ENCODE measurements at regions not wholly inside any gene's neighbourhood (a gene's known extent, or its start where the extent isn't known, plus 50 kb on each side); places are given as distances from the start of the nearest gene placed in this dataset.
A peak's percentile ranks its signal among the peaks of the same experiment; 100 is the strongest.

DNA sequence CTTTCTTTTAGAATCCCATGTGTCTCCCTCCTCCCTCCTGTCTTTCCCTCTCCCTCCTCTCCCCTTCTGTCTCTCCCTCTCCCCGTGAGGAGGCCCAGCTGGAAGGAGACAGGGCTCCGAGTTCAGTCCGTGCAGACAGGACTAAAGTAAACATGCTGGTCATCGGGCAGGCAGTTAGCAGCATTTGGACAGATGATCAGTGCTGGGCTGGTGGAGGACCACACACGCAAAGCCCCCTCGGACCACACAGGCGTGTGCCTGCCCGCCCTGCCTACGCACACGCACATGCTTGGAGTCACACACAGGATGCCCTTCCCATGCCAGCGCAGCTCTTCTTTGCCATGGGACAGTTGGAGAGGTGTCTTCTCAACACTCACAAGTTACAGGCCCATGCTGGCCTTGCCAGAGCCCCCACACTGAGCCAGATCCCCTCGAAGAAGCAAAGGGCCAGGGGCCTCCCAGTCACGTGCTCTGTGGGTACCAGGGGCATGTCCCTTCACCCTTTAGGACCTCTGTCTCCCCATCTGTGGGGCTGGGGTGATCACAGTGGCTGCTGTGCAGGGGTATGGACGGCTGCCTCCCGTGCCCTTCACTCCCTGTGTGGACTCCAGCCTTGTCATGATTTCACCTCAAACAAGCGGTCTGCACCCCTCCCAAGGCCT lies 215.7 kb upstream of the FOXF1 start:
- peak; percentile 73 for DNase-seq

DNA sequence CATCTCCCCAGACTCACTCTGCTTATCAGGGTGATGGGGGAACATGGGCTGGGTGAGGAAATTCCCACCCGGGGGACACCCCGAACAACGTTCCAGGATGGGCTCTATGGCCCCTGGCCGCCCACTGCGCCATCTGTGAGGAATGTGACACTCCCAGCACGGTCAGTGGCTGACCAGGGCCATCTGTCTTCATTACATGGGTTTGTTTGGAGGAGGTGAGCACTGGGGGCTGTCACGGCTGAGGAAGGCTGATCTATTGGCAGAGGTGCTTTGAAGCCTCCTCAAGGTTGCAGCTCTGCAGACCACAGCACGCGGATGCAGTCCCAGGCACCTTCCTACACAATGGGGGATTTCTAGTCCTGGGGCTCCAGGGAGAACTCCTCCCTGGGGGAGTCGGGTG lies 214.1 kb upstream of the FOXF1 start:
- DNase-seq: no peak

- no peak for DNase-seq
Measured at GRCh38 chr16:86297391-86297790, 212.9 kb upstream of the FOXF1 start.

- no peak for DNase-seq
Measured at GRCh38 chr16:86297866-86298757, 212.2 kb upstream of the FOXF1 start.

GRCh38 chr16:86298758-86299134 lies 211.6 kb upstream of the FOXF1 start:
- DNase-seq: no peak

DNA sequence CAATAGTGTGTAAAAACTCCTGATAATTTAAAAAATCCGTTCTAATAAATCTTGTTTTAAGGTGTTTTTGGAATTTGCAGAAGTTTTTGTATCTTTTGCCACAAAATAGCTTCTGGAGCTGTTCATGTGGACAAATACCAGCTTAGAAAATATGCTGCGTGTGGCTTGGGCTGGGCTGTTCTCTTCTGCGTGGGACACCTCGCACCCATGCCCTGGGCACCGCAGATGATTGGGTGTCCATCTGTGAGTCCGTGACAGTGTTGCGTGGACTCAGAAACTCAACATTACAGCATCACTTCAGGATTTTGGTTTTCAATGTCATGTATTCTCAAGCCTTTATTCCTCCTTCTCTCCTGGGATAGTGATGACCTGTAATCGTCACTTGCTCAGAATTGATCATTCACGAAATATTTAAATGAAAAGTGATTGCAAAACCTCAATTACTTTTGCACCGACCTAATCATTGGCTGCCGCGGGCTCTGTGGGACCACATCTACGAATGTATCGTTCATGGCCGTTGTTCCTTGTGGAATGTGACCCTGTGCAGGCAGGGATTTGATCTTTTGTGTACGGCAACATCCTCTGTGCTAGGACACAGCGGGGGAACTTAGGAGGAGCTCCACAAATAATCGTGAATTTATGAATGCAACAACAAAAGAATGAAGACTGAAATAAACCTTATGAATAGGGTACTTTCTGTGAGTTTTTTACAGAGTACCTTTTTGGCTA lies 210.3 kb upstream of the FOXF1 start:
- DNase-seq: no peak

- DNase-seq: no peak
Measured at GRCh38 chr16:86300746-86301481, 209.4 kb upstream of the FOXF1 start.

DNA sequence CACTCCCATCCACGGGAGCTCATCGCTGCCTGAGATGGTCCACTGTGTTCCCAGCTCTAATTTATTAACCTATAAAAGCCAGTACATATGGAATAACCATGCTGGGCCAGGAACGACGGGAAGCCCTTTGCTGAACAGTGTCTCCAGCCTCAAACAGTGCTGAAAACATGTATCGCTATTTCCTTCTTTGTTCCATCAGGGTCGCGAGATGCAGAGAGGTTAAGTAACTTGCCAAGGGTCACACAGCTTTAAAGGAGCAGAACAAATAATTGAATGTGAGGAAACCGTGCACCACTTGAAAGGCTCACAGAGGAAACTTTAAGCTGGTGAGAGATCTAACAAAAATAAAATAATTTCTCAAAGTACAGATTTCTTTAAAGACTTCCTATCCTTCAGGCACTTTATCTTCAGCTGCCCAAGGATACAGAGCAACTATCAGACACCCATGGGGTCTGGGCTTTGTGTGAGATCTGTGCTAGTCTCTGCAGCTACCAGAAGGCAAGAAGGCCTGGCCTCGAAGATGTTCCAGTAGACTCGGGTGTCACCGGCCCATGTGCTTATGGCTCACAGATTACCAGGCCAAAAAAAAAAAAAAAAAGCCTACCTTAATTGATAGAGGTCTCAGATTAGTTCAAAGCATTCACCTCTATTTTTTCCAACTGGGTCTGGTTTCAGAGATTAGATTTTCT lies 207.8 kb upstream of the FOXF1 start:
- DNase-seq: no peak

- no peak for DNase-seq
Measured at GRCh38 chr16:86303787-86304678, 206.3 kb upstream of the FOXF1 start.

DNA sequence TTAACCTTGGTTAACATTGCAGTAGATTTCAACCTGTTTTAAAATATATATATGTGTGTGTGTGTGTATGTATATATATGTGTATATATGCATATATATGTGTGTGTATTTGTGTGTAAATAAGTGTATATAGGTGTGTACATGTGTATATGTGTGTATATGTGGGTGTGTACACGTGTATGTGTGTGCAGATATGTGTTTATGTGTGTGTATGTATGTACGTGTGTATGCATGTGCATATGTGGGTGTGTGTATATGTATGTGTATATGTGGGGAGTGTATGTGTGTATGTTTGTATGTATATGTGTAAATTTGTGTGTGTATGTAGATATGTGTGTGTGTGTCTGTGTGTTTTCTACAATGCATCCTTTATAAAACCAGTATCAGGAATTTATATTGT lies 205.5 kb upstream of the FOXF1 start:
- no peak for DNase-seq

GRCh38 chr16:86305440-86305839 lies 204.9 kb upstream of the FOXF1 start:
- no peak for DNase-seq

DNA sequence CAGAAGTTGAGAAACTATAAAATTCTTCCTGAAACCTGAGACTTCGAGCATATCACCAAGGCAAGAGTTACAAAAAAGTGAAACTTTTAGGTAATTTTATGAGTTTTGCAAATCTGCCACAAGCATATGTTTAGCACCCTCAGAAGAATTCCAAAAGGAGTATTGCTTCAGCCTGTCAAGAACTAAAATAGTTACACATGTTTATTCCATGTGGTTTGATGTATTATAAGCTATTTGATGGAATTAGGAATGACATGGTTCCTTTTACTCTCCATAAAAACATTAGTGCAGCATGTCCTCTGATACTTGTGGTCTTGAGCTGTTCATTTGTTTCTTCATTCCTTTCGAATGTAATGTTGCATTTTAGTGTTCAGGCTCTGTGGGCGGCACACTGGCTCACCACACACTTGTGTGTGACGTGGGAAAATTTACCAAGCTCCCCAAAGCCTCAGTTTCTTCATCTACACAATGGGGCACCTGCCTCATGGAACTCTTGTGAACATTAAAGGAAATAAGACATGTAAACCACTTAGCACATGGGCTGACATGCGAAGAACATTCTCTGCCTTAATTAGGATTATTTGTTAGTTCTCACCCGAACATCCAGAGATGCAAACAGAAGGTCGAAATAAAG lies 204.2 kb upstream of the FOXF1 start:
- no peak for DNase-seq

DNA sequence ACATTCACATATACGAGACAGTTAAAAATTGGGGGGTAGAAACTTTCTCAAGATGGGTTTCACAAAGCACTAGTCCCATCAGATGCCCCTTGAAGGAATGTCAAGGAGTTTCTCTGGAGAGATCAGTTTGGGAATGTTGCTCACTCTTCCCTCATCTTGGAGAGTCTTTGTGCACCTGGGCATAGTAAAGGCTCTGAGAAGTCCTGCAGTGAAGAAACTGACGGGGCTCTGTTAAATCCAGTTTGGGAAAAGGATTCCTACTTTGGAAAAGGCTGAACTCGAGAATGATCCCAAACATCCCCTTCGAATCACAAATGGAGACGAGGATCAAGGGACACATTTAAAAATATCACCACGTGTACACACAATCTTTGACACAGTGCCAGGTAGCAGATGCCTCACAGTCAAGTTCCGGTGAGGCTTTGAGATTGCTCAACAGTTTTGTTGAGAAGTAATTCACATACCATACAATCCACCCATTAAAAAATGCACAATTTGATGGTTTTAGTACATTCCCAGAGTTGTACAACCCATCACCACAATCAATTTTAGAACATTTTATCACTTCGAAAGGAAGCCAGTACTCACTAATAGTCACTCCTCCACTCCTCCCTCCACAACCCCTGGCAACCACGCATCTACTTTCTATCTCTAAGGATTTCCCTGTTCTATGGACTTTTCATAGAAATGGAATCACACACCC lies 203.4 kb upstream of the FOXF1 start:
- no peak for DNase-seq

GRCh38 chr16:86307514-86307903 lies 202.8 kb upstream of the FOXF1 start:
- no peak for DNase-seq

DNA sequence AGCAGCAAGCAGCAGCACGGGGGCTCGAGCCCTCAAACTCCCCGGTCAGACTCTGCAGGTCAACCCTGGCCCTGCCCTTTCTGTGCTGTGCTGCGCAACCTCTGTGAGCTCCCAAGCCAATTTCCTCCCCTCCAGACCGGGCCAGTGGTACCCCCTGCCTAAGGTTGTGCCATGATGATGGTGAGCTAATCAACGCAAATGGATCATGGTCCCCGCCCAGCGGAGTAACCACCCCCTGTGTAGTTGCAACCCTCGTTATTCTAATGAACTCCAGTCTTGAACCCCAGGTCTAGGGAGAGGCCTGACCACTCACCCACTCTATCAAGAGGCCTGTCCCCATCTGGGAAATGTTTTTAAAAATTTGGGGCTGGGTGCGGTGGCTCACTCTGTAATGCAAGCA lies 201.8 kb upstream of the FOXF1 start:
- no peak for DNase-seq

- DNase-seq: no peak
Measured at GRCh38 chr16:86313631-86314030, 196.7 kb upstream of the FOXF1 start.

GRCh38 chr16:86314402-86315025 lies 195.8 kb upstream of the FOXF1 start:
- no peak for DNase-seq

DNA sequence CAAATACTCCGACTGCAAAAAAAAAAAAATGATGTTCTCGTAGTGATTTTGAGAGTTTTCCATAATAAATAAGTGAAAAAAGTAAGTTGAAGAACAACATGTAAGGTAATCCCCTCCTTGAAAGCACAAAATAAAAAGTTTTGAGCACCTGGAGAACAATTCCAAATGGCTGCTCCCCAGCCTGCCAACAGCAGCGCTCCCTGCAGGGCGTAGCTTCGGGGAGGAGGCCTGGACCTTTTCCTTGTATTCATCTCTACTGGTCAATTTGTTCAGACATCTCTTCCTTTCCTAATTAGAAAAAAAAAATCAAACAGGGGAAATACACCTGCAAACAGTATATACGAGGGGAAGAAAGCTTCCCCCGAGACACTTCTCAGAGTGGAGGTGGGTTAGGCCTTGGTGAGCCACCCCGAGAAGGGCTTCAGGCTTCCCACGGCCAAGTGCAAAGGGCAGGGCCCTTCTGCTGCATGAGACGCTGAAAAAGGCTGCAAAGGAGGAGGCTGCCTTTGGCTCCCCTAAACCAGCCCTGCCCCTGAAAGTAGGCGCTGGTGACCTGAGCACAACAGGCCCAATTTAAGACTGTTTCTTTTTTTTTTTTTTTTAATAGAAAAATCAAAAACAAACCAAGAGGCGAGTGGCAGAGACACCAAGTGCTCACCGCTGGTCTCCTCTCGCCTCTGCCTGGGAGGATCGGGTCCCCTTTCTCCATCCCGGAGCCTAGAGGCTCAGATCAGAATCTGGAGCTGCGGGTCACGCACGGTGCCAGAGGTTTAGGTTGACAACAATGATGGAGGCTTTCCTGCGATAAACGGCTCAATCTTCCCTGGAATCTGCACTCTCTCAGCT lies 193.1 kb upstream of the FOXF1 start:
- no peak for DNase-seq
